HAP-1 (cell line): ENCODE measurements at regions not wholly inside any gene's neighbourhood (a gene's known extent, or its start where the extent isn't known, plus 50 kb on each side); places are given as distances from the start of the nearest gene placed in this dataset.

Experiments
- DNase-seq, 2 experiments: peaks; one replicate each; pipeline ENCODE4 v3.0.0-alpha.2; 2016 to 2020; ENCODE audit warnings: low spot score in 2 of 2
- H3K27me3 ChIP-seq: fragments of 250-450 bp; sonication (Bioruptor Pico); 2 replicates; pipeline ENCODE4 v1.5.1; 2020; ENCODE audit warnings: low read depth, mild to moderate bottlenecking, moderate library complexity
- H3K36me3 ChIP-seq: fragments of 250-450 bp; sonication (Bioruptor Pico); replicated peaks from 2 replicates; pipeline ENCODE4 v1.5.1; 2020; ENCODE audit warnings: mild to moderate bottlenecking
- H3K4me1 ChIP-seq: fragments of 250-450 bp; sonication (Bioruptor Pico); 2 replicates; pipeline ENCODE4 v1.5.1; 2020; ENCODE audit warnings: mild to moderate bottlenecking
- H3K4me3 ChIP-seq: fragments of 250-450 bp; sonication (Bioruptor Pico); 2 replicates; pipeline ENCODE4 v1.5.1; 2020; ENCODE audit warnings: mild to moderate bottlenecking, moderate library complexity
- H3K9me3 ChIP-seq: fragments of 250-450 bp; sonication (Bioruptor Pico); 2 replicates; pipeline ENCODE4 v1.5.1; 2020; ENCODE audit warnings: mild to moderate bottlenecking, moderate library complexity
- in situ Hi-C: fragments of 300-500 bp; cut with MboI; formaldehyde crosslinking; loops from 3 replicates; pipeline ENCODE4 v1.14.3; 2020; ENCODE audit warnings: low sequenced_read_pairs, inconsistent platforms, mixed read lengths

DNA sequence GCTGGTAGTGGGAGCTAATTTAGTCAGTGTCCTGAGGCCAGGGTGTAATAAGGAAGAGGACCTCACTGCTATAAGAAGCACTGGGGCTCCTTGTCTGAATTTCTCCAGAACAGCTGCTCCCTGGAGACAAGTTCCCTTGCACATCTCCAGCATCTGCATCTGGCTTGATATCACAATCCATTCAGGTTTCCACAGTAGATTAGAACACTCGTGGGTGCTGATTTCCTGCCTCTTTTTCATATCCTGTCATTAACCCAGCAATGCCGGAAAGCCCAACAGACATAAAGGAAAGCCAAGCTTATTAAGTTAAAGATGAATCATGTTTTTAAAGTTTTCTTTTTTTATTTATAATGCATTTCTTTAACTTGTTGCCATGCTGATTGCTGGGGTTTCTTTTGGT, 232.3 kb upstream of the WWC1 start:
- Histone ChIP-seq H3K36me3 (no peaks in the 10 kb centered on the region), H3K4me3 (no peak overlapping the region), H3K9me3 (peaks cover 4% of the 10 kb centered on the region; the same call in 1 of the 2 replicates), H3K4me1 (no peaks in the 10 kb centered on the region), H3K27me3 (peaks cover 16% of the 10 kb centered on the region)
- in situ Hi-C loops = no loop called here
- DNase-seq = no peak

- H3K36me3 ChIP-seq = no peaks in the 10 kb centered on the region
Observed at GRCh38 chr5:168062239-168062638, 229.2 kb upstream of the WWC1 start.

GRCh38 chr5:168064457-168064856, 227.0 kb upstream of the WWC1 start:
- Histone ChIP-seq H3K36me3 (no peaks in the 10 kb centered on the region), H3K27me3 (peaks cover 21% of the 10 kb centered on the region), H3K4me1 (no peaks in the 10 kb centered on the region), H3K4me3 (no peak overlapping the region), H3K9me3 (no peaks in the 10 kb centered on the region)
- DNase-seq = no peak
- in situ Hi-C loops = no loop called here

More at GRCh38 chr5:168062239-168062638, 229.2 kb upstream of the WWC1 start:
- DNase-seq = no peak
- peaks cover 4% of the 10 kb centered on the region; the same call in 1 of the 2 replicates for H3K9me3 ChIP-seq
- in situ Hi-C loops = no loop called here
- peaks cover 16% of the 10 kb centered on the region for H3K27me3 ChIP-seq
- H3K4me1 ChIP-seq = no peaks in the 10 kb centered on the region
- H3K4me3 ChIP-seq = no peak overlapping the region

- Histone ChIP-seq H3K9me3 (no peaks in the 10 kb centered on the region), H3K4me3 (no peak overlapping the region), H3K4me1 (no peaks in the 10 kb centered on the region), H3K36me3 (no peaks in the 10 kb centered on the region), H3K27me3 (peaks cover 19% of the 10 kb centered on the region)
- no peak for DNase-seq
- in situ Hi-C loops = no loop called here
Observed at GRCh38 chr5:168064933-168065622, 226.4 kb upstream of the WWC1 start.

DNA sequence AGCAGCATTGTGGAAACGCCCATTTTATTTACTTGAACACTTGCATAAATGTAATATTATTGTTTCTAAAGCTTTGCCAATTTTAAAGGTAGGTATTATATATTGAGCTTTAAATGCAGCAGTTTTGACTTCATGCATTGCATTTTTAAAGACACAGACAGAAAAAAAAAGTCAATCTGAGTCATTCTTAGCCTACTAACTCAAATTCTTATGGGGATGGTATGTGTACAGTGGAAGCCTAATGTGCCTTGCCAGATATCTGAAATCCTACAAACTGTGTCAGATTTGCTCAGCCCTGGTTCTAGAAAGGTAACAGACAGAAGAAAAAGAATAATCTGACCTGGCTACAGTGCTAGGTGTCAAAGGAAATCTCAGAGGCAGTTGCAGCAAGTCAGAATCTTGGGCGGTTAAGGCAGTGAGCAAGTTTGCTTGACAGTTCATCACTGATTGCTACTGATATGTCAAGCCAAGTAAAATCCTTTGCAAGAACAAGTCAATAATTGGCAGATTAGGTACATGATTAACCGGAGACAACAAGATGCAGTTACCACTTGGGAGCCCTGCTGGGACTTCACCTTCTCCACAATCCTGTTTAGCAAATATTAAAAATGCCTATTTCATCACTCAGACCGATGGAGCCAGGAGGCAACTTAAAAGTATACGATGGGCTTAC, 224.8 kb upstream of the WWC1 start:
- Histone ChIP-seq H3K27me3 (peaks cover 14% of the 10 kb centered on the region), H3K4me1 (no peaks in the 10 kb centered on the region), H3K36me3 (no peaks in the 10 kb centered on the region), H3K4me3 (no peak overlapping the region), H3K9me3 (no peaks in the 10 kb centered on the region)
- no peak for DNase-seq
- in situ Hi-C loops = no loop called here

- H3K4me3 ChIP-seq = no peak overlapping the region
- H3K9me3 ChIP-seq = no peaks in the 10 kb centered on the region
- in situ Hi-C loops = no loop called here
- H3K27me3 ChIP-seq = peaks cover 11% of the 10 kb centered on the region
- H3K36me3 ChIP-seq = no peaks in the 10 kb centered on the region
- no peaks in the 10 kb centered on the region for H3K4me1 ChIP-seq
- no peak for DNase-seq
Observed at GRCh38 chr5:168070761-168071160, 220.7 kb upstream of the WWC1 start.

GRCh38 chr5:168072665-168073064, 218.8 kb upstream of the WWC1 start:
- no peaks in the 10 kb centered on the region for H3K4me1 ChIP-seq
- H3K36me3 ChIP-seq = no peaks in the 10 kb centered on the region
- in situ Hi-C loops = no loop called here
- H3K27me3 ChIP-seq = peaks cover 11% of the 10 kb centered on the region
- H3K4me3 ChIP-seq = no peak overlapping the region
- DNase-seq = no peak
- no peaks in the 10 kb centered on the region for H3K9me3 ChIP-seq

DNA sequence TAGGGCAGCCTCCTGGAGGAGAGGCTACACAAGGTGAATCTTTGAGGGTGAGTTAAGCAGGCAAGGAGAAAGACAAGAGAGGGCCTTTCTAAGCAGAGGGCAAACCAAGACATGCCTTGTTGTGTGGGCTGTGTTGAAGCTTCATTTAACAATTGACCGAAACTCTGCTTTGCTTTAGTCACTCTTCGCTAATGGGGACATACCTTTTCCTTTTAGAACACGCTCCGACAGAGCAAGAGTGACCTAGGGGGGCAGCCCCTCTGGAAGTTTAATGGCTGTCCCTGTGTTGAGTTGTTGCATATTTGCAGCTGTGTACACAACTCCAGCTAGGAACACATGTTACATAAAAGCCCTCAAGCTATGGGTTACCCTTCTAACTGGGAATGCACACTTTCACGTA, 218.1 kb upstream of the WWC1 start:
- Histone ChIP-seq H3K27me3 (peaks cover 6% of the 10 kb centered on the region; the same call in 1 of the 2 replicates), H3K4me3 (no peak overlapping the region), H3K36me3 (no peaks in the 10 kb centered on the region), H3K9me3 (no peaks in the 10 kb centered on the region), H3K4me1 (no peaks in the 10 kb centered on the region)
- DNase-seq = no peak
- in situ Hi-C loops = no loop called here

DNA sequence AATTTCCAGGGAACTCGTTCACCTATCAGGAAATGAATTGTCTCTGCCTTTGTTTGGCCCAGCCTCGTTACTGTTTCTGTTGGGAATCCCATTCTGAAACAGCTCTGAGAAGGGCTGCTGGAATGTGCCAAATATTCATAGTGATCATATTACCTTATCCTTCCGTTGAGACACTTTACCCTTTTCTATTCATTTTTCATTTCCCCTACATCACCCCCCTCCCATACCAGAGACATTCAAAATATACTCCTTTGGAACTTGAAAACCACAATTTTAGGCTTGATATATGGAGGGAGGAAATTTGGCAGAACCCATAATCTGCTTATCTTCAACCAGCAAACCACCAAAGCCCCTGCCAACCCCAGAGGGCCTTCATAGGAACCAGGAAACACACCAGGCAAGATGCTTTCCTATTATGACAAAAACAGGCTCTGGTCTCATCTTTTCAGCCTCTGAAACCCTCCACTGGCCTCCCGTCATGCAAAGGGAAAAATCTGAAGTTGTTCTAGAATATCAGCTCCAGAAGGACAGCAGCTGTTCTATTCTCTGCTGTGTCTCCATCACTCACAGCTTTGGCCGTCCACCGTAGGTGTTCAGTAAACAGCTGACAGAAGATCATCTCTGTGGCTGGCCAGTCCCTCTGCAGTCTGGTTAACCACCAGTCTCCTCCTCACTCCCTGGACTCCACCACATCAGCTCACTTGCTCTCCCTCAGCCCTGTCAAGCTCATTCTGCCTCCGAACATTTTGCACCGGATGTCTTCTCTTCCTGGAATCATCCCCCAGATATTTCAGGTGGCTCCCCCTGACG, 217.2 kb upstream of the WWC1 start:
- Histone ChIP-seq H3K4me3 (no peak overlapping the region), H3K27me3 (peaks cover 6% of the 10 kb centered on the region; the same call in 1 of the 2 replicates), H3K9me3 (no peaks in the 10 kb centered on the region), H3K4me1 (no peaks in the 10 kb centered on the region), H3K36me3 (no peaks in the 10 kb centered on the region)
- in situ Hi-C loops = no loop called here
- DNase-seq = no peak

- Histone ChIP-seq H3K4me3 (no peak overlapping the region), H3K9me3 (no peaks in the 10 kb centered on the region), H3K36me3 (no peaks in the 10 kb centered on the region), H3K27me3 (peaks cover 6% of the 10 kb centered on the region; the same call in 1 of the 2 replicates), H3K4me1 (no peaks in the 10 kb centered on the region)
- in situ Hi-C loops = no loop called here
- DNase-seq = no peak
Observed at GRCh38 chr5:168075387-168075786, 216.1 kb upstream of the WWC1 start.

GRCh38 chr5:168076561-168076991, 214.9 kb upstream of the WWC1 start:
- H3K4me3 ChIP-seq = no peak overlapping the region
- H3K36me3 ChIP-seq = no peaks in the 10 kb centered on the region
- peaks cover 3% of the 10 kb centered on the region; the same call in 1 of the 2 replicates for H3K27me3 ChIP-seq
- in situ Hi-C loops = no loop called here
- H3K4me1 ChIP-seq = no peaks in the 10 kb centered on the region
- DNase-seq = peak in 1 of 2 experiments; percentile 67
- H3K9me3 ChIP-seq = no peaks in the 10 kb centered on the region

GRCh38 chr5:168085261-168086031, 206.0 kb upstream of the WWC1 start:
- no peak for DNase-seq
- H3K4me3 ChIP-seq = no peak overlapping the region
- in situ Hi-C loops = no loop called here
- H3K36me3 ChIP-seq = no peaks in the 10 kb centered on the region
- H3K27me3 ChIP-seq = peaks cover 8% of the 10 kb centered on the region
- H3K9me3 ChIP-seq = no peaks in the 10 kb centered on the region
- no peaks in the 10 kb centered on the region for H3K4me1 ChIP-seq

- no peak for DNase-seq
- no peaks in the 10 kb centered on the region for H3K4me1 ChIP-seq
- in situ Hi-C loops = no loop called here
- H3K4me3 ChIP-seq = no peak overlapping the region
- peaks cover 8% of the 10 kb centered on the region for H3K27me3 ChIP-seq
- H3K9me3 ChIP-seq = no peaks in the 10 kb centered on the region
- H3K36me3 ChIP-seq = no peaks in the 10 kb centered on the region
Observed at GRCh38 chr5:168086104-168086610, 205.3 kb upstream of the WWC1 start.
